NCI-H1417 (cell line): ENCODE measurements at regions not wholly inside any gene's neighbourhood (a gene's known extent, or its start where the extent isn't known, plus 50 kb on each side); places are given as distances from the start of the nearest gene placed in this dataset.
"Not testable (repeated sequence)": the region's sequence is repeated elsewhere in the genome, so short reads cannot be mapped to it uniquely, and the experiment has no call there.

Experiments
- DNase-seq, 3 experiments: peaks; one replicate each; lab custom pipeline; 2025; lab: John Stamatoyannopoulos, UW

DNA sequence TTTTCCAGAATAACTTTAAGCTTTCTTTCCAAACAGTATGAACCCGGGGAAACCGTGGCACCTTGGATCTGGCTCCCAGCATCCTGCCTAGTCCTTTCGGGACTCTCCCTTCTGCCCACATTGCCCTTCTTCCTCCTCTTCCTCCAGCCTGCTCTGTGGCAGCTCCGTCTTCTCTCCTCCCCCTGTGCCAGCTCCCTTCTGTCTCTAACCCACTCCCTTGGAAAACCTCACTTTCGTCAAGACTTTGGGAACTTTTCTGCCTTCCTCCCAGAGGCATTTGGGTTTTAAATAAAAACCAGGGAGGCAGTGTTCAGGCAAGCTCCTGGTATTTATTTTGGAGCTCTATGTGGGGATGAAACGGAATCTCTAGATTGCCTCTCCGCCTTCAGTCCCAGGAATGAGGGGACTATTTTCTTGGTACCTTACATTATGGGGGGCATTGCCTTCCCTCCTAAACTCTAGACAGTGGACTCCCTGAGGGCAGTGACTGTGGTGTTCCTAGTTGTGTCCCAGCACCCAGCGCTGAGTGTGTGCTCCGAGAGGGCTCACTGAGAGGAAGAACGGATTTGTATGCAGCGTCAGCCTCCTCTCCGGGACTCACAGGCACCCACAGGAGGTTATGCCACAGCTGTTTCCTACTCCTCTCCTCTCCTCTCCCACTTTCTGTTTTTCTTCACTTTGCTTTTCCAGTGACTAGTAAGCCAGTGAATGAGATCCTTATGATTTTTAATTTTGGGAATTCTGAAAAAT, 105.4 kb upstream of the MRPS22 start:
- no peak for DNase-seq

DNA sequence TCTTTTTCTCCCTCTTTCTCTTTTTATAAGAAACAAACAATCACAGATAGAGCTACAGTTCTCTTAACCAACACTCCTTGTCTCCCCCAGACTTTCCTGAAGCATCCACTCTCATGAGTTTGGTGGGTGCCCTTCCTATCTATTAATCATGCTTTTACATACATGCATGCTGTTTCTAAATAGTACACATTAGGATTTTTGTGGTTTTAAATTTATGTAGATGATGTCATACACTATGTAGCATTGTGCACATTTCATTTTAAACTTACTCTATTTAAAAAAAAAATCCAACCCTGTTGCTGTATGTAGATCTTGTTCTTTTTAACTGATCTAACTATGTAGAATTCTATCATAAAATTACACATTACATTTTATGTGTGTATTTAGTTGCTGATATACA, 104.3 kb upstream of the MRPS22 start:
- no peak for DNase-seq

GRCh38 chr3:139241783-139242182, 102.0 kb upstream of the MRPS22 start:
- DNase-seq, result no peak

- DNase-seq, result no peak
Measured at GRCh38 chr3:139243710-139244109, 100.1 kb upstream of the MRPS22 start.

- DNase-seq, result no peak
Measured at GRCh38 chr3:139248593-139249255, 95.1 kb upstream of the MRPS22 start.

DNA sequence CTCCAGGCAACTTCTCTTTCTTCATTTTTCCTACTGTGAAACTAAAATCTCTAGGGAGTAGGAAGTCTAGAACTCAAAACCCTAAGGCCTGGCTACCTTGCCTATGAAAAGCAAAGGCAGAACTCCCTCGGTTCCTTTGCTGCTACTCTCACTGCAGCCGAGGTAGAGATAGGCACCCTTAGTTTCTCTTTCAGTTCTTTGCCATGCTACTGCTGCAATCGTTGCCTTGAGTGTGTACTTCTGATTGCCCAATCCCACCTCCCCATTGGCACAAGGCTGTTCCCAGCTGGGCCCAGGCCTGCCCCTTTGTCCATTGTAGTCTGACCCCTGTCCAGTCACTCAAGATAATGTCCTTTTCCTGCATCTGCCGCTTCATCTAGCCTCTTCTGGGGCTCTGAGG, 92.3 kb upstream of the MRPS22 start:
- DNase-seq, result no peak

DNA sequence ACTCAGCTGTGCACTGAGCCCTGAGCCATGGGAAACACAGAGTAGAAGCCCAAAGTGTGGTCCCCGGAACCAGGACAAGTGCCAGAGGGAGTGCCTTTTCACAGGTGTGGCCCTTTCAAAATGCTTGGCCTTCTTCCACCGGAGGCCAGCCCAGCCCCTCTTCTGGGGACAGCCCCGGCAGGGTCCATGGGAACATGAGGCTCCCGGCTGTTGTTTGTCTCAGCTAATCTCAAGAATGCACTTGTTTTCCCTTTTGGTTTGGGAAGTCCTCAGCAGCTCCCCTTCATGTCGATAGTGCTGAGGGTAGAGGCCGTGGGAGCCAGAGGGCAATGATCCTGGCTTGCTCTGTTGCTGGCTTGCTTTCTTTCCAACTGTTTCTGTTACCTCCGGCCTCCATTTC, 91.1 kb upstream of the MRPS22 start:
- DNase-seq, result no peak

- no peak for DNase-seq
Measured at GRCh38 chr3:139258276-139258675, 85.5 kb upstream of the MRPS22 start.

GRCh38 chr3:139259398-139259797, 84.4 kb upstream of the MRPS22 start:
- DNase-seq, result no peak

- DNase-seq, result no peak
Measured at GRCh38 chr3:139260041-139260486, 83.8 kb upstream of the MRPS22 start.

GRCh38 chr3:139260793-139261736, 82.8 kb upstream of the MRPS22 start:
- DNase-seq, result no peak

DNA sequence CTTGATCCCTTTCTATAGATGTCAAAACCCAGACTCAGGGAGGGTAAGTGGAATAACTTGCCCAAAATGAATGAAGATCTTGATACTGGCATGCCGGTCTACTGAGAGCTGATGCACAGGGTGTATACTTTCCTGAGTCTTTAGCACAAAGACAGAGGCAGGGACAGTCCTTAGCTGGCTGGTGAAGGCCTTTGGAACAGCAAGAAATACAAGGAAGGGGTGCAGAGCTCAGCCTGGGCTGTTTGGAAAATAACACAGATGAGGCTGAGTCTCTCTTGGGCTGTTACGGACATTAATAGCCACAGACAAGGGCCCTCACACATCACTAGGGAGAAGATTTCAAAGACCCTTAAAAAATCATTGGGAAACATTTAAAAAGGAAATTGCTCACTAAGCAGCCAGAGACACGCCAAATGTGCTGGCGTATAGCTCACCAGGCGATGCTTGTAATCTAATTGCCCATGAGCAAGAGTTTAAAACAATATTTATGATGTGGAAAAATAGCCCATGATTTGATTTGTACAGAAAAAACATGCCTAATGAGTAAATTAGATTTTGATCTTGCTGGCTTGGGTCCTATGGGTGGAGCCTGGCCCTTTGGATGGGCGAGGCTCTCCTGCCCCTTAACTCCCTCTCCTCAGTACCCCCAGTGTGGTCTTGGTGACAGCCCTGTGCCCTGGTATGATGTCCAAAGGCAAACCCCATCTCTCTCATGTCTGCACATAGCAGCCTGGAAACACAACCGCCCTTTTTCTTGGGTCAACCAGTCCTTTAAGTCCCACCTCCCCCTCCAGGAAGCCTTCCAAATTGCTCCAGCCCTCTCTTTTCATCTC, 81.8 kb upstream of the MRPS22 start:
- DNase-seq, result no peak

GRCh38 chr3:139263798-139264197, 80.0 kb upstream of the MRPS22 start:
- no peak for DNase-seq

DNA sequence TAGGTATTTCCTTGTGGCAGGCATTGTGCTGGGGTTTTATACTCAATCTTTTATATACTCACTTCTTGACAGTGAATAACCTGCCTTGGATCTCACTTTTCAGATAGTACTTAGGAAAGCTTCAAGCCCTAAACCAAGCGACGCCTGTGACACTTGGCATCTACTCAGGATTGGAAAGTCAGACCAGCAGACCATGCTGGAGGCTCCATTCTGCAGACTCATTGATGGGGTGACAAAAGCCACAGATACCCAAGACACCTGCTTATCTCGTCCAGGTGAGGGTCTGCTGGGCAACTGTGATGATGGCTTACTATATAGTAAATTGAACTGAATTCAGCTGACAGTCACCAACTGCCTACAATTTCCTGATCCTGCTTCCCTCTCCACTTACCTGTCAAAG, 79.4 kb upstream of the MRPS22 start:
- no peak for DNase-seq

DNA sequence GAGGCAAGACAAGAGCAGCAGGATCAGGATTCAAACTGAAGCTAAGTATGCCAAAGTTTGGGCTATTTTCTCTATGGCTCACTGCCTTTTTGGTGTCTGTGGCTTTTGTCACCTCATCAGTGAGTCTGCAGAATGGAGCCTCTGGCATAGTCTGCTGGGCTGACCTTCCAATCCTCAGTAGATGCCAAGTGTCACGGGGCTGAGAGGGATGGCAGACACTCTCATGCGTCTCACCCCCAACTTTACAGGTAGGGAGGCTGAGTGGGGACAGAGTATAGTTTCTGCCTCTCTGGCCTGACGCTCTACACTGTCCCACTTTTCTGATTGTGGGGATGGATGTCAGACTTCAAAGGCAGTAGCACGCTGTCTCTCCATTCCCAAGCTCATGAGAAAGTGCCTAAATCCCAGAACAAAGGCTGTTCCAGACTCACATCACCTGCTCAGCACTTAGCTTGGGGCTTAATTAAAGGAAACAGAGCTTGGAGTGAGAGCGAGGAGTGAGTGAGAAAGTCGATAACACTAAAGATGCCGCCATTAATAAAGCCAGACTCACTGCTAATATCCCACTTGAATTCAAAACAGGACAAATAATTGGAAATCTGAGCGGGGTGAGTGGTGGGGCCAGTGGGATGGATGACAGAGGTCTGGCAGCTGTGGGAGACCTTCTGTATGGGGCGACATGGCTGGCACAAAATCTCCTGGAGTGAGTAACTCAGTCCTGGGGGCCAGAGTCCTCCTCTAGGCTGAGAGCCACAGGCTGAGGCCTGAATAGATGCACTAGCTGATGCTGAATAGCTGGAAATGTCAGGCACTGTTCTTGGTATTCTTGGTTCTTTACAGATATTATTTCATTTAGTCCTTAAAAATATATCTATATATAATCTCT, 78.4 kb upstream of the MRPS22 start:
- peak in 1 of 3 experiments; percentile 46 for DNase-seq

DNA sequence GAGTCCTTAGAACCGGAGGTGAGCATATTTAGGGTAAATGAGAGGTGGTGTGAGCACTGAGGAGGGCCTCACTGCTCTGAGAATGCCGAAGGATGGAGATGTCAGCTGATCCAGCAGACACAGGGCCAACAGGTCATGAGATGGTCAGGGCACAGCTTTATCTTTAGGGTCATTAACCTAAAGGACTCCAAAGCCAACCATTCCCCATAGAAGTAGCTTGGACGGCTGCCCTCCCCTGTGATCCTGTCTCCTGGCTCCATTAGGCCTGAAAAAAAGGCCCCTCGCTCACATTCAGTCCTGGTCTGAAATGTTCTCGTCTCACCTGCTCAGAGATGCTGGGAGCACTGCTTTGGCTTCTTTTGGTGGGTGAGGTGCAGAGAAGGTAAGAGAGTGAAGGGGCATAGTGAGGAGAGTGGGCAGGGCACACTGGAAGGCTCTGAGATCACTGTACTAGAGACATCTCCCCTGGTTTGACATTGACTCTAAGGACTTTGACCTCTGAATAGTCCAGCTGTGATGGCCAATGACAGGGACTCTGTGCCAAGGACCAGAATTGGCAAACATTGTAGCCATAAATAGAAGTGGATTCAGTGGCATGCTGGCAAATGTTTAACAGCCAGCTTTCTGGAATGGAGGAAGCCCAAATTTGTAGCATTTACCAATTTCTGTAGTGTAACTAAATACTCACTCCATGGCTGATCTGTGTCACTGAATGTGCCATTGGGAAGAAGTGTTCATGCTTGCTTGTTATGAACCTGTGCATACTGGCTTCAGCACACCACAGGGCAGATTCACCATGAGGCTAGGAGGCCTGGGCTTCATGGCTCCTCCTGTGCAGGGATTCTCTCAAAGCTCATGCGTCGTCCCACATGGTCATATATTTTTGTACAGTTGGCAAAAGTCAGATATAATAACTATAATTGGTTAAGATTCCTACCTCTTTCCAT, 76.2 kb upstream of the MRPS22 start:
- DNase-seq, result no peak

DNA sequence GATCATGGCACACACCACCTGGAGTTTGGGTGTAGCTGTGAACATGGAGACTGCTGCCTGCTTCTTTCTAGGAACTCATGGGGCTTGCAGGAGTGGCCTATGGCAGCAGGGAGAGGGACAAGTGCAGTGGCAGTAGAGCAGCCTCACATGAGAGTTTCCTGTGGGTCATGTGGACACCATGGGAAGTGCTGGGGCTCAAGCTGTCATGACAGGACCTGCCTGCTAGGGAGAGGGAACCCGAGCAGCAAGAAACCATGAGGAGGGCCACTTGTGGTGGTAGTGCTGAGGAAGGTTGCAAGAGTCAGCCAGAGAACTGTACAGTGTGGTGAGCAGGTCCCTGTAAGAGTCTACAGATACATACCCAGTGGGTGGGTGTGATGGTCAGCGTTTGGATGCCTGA, 73.8 kb upstream of the MRPS22 start:
- DNase-seq, result no peak

DNA sequence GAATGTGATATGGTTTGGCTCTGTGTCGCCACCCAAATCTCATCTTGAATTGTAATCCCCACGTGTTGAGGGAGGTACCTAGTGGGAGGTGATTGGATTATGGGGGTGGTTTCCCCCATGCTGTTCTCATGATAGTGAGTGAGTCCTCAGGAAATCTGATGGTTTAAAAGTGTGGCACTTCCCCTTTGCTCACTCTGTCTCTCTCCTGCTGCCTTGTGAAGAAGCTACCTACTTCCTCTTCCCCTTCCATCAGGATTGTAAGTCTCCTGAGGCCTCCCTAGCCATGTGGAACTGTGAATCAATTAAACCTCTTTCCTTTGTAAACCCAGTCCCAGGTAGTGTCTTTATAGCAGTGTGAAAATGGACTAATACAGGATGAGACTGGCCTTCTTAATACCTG, 73.2 kb upstream of the MRPS22 start:
- DNase-seq, result not testable (repeated sequence)

GRCh38 chr3:139280027-139280671, 63.7 kb upstream of the MRPS22 start:
- no peak for DNase-seq
